Urinary bladder (tissue), 3 donors: ENCODE measurements at regions not wholly inside any gene's neighbourhood (a gene's known extent, or its start where the extent isn't known, plus 50 kb on each side); places are given as distances from the start of the nearest gene placed in this dataset.

ENCODE experiments used
- DNase-seq: peaks from one replicate; pipeline ENCODE4 v3.0.0-alpha.2; 2015; ENCODE audit errors: extremely low spot score
- H3K27ac ChIP-seq: one replicate; pipeline ENCODE4 v1.5.1; 2013; ENCODE audit warnings: low read depth, mild to moderate bottlenecking, moderate library complexity
- H3K36me3 ChIP-seq: one replicate; pipeline ENCODE4 v1.6.1; 2013; ENCODE audit warnings: mild to moderate bottlenecking, moderate library complexity; ENCODE audit not compliant: insufficient read depth
- H3K4me1 ChIP-seq: one replicate; pipeline ENCODE4 v1.6.1; 2013; ENCODE audit warnings: mild to moderate bottlenecking, moderate library complexity; ENCODE audit not compliant: insufficient read depth
- H3K4me3 ChIP-seq: one replicate; pipeline ENCODE4 v1.5.1; 2013; ENCODE audit warnings: low read depth, low read length
- WGBS: extraction: QIAGEN DNeasy Blood & Tissue Kit; methylation state at CpG from one replicate; pipeline ENCODE4 v1.1.7; 2013; 5-methylcytosine and 5-hydroxymethylcytosine counted together
- donor health status: healthy with polysubstance abuse.
- donor health status: healthy.

- WGBS: 87% methylated on average over 12 of the region's 12 CpGs
- no peak overlapping the region for H3K27ac ChIP-seq
- no peak overlapping the region for H3K4me3 ChIP-seq
- no peaks in the 10 kb centered on the region for H3K36me3 ChIP-seq
- H3K4me1 ChIP-seq: no peaks in the 10 kb centered on the region
- DNase-seq: no peak
Measured at GRCh38 chr21:45351526-45352275, 53.3 kb upstream of the COL18A1 start.

- DNase-seq: no peak
- no peaks in the 10 kb centered on the region for H3K4me1 ChIP-seq
- WGBS: 90% methylated on average over 26 of the region's 26 CpGs
- no peak overlapping the region for H3K4me3 ChIP-seq
- H3K27ac ChIP-seq: no peak overlapping the region
- H3K36me3 ChIP-seq: no peaks in the 10 kb centered on the region
Measured at GRCh38 chr21:45352621-45353139, 52.3 kb upstream of the COL18A1 start.

GRCh38 chr21:45353200-45353599, 51.8 kb upstream of the COL18A1 start:
- Histone ChIP-seq H3K36me3 (no peaks in the 10 kb centered on the region), H3K27ac (no peak overlapping the region), H3K4me3 (no peak overlapping the region), H3K4me1 (no peaks in the 10 kb centered on the region)
- no peak for DNase-seq
- WGBS: 56% methylated on average over 3 of the region's 3 CpGs

GRCh38 chr21:45354970-45355369, 50.0 kb upstream of the COL18A1 start:
- 61% methylated on average over 5 of the region's 5 CpGs for WGBS
- Histone ChIP-seq H3K4me1 (no peaks in the 10 kb centered on the region), H3K36me3 (no peaks in the 10 kb centered on the region), H3K4me3 (no peak overlapping the region), H3K27ac (no peak overlapping the region)
- DNase-seq: no peak
